ENCODE measurements at regions not wholly inside any gene's neighbourhood (a gene's known extent, or its start where the extent isn't known, plus 50 kb on each side); places are given as distances from the start of the nearest gene placed in this dataset.
A peak's percentile ranks its signal among the peaks of the same experiment; 100 is the strongest.

- TF ChIP-seq NRF1 (conservative IDR thresholded peaks at IDR 0.05; ENCODE audit: low read depth, low read length) (no peak), ZBTB40 (IDR thresholded peaks at IDR 0.05; ENCODE audit: borderline replicate concordance) (no peak), MEF2A (IDR thresholded peaks at IDR 0.05; ENCODE audit: insufficient read depth, low read depth, low read length) (0 out of 2 replicates have a peak, but pooled peaks have one; percentile 2), ATF2 (IDR thresholded peaks at IDR 0.05; ENCODE audit: low read length) (peak; percentile 66; the same call in 1 of the 2 replicates), PKNOX1 (IDR thresholded peaks at IDR 0.05) (peak; percentile 65), E2F8 (IDR thresholded peaks at IDR 0.05; ENCODE audit: low read depth, partially characterized antibody) (peak; percentile 44), EGR1 (IDR thresholded peaks at IDR 0.05; ENCODE audit: borderline replicate concordance in 1 of 2, low read depth in 2 of 2, low read length in 2 of 2) (peak in 1 of 2 experiments; percentile 63; a peak in 1 of 3 replicates), HDAC6 (IDR thresholded peaks at IDR 0.05; ENCODE audit: unreplicated experiment) (no peak), BHLHE40 (IDR thresholded peaks at IDR 0.05; ENCODE audit: borderline replicate concordance in 1 of 2, low read depth in 2 of 2, low read length in 1 of 2) (peak; percentile 84 to 96), CHD1 (IDR thresholded peaks at IDR 0.05; ENCODE audit: low read depth, low read length) (peak; percentile 89; the same call in 1 of the 2 replicates), SUZ12 (IDR thresholded peaks at IDR 0.05; ENCODE audit: unreplicated experiment) (no peak), GATAD2B (conservative IDR thresholded peaks at IDR 0.05; ENCODE audit: low read depth) (peak; percentile 49; the same call in 1 of the 2 replicates), TCF12 (IDR thresholded peaks at IDR 0.05; ENCODE audit: low read depth, low read length) (0 out of 2 replicates have a peak, but pooled peaks have one; percentile 30), KLF5 (IDR thresholded peaks at IDR 0.05; ENCODE audit: partially characterized antibody) (peak; percentile 48), LARP7 (IDR thresholded peaks at IDR 0.05) (no peak), ZNF217 (IDR thresholded peaks at IDR 0.05) (peak; percentile 89), ZNF384 (IDR thresholded peaks at IDR 0.05; ENCODE audit: borderline replicate concordance, low read depth, low read length) (no peak), POU2F2 (IDR thresholded peaks at IDR 0.05; ENCODE audit: borderline replicate concordance, low read depth, low read length) (peak; percentile 76; the same call in 1 of the 3 replicates), BCL11A (IDR thresholded peaks at IDR 0.05; ENCODE audit: low read depth, low read length) (peak; percentile 64)
These were observed 516.7 kb upstream of the CFAP20DC start (continued) for GRCh38 chr3:59566481-59566975.
